Caco-2 (cell line): ENCODE measurements at regions not wholly inside any gene's neighbourhood (a gene's known extent, or its start where the extent isn't known, plus 50 kb on each side); places are given as distances from the start of the nearest gene placed in this dataset.

Experiments used
- BruUV-seq: library from RNA; stranded (reverse); fragments of 400-500 nt; replicated peaks from 2 replicates; lab custom pipeline; 2021; lab: Mats Ljungman, UMichigan
- CTCF ChIA-PET: fragments of 300-600 bp; sonication (Branson Sonifier 250); formaldehyde crosslinking; loops from one replicate; lab custom pipeline; 2022; ENCODE audit warnings: antibody characterized with exemption; lab: Charles Lee
- POLR2A ChIA-PET: fragments of 300-600 bp; sonication (Branson Sonifier 250); formaldehyde crosslinking; loops from one replicate; lab custom pipeline; 2022; ENCODE audit warnings: antibody characterized with exemption; lab: Charles Lee
- DNase-seq, 2 experiments: peaks; one replicate each; pipeline versions ENCODE4 v3.0.0 to v3.0.0-alpha.2; 2020 to 2022
- H3K27me3 ChIP-seq: replicated peaks from 2 replicates; pipeline ENCODE4 v1.6.0; 2011; ENCODE audit warnings: low read length; ENCODE audit not compliant: control insufficient read depth, insufficient read depth
- H3K36me3 ChIP-seq: 2 replicates; pipeline ENCODE4 v1.5.1; 2011; ENCODE audit warnings: low read length; ENCODE audit not compliant: control insufficient read depth, insufficient read depth
- H3K4me1 ChIP-seq: fragments of 250-450 bp; sonication (Bioruptor Pico); 2 replicates; pipeline ENCODE4 v1.5.1; 2020; ENCODE audit warnings: mild to moderate bottlenecking
- H3K4me3 ChIP-seq: 2 replicates; pipeline ENCODE4 v1.5.1; 2011; ENCODE audit warnings: low read depth, mild to moderate bottlenecking, control low read depth, low read length
- H3K9me3 ChIP-seq: fragments of 250-450 bp; sonication (Bioruptor Pico); 2 replicates; pipeline ENCODE4 v1.5.1; 2020; ENCODE audit warnings: mild to moderate bottlenecking, moderate library complexity
- H3K27ac Mint-ChIP-seq: one replicate; pipeline ENCODE4 v1.8.0; 2022; ENCODE audit warnings: mixed read lengths; ENCODE audit not compliant: unreplicated experiment
- H3K27me3 Mint-ChIP-seq: one replicate; pipeline ENCODE4 v1.8.0; 2022; ENCODE audit warnings: mixed read lengths; ENCODE audit not compliant: insufficient read depth, unreplicated experiment
- H3K36me3 Mint-ChIP-seq: one replicate; pipeline ENCODE4 v1.8.0; 2022; ENCODE audit warnings: mild to moderate bottlenecking, mixed read lengths; ENCODE audit not compliant: insufficient read depth, unreplicated experiment
- H3K4me1 Mint-ChIP-seq: one replicate; pipeline ENCODE4 v1.8.0; 2022; ENCODE audit warnings: low read depth, mixed read lengths; ENCODE audit not compliant: unreplicated experiment
- H3K4me3 Mint-ChIP-seq: one replicate; pipeline ENCODE4 v1.8.0; 2022; ENCODE audit warnings: mild to moderate bottlenecking, moderate library complexity, mixed read lengths; ENCODE audit not compliant: unreplicated experiment
- H3K9me3 Mint-ChIP-seq: one replicate; pipeline ENCODE4 v1.8.0; 2022; ENCODE audit warnings: mixed read lengths; ENCODE audit not compliant: unreplicated experiment
- CTCF ChIP-seq, 2 experiments: fragments of 200-600 bp in 1 of 2; IDR thresholded peaks; 1 replicate in 1 of 2; 2 replicates in 1 of 2; pipeline versions ENCODE4 v1.5.1 to v1.8.0; 2011 to 2022; ENCODE audit warnings: antibody characterized with exemption in 1 of 2, control low read depth in 1 of 2, inconsistent platforms in 1 of 2, low read depth in 1 of 2, low read length in 1 of 2, mild to moderate bottlenecking in 1 of 2, moderate library complexity in 1 of 2; ENCODE audit not compliant: insufficient read depth in 1 of 2, severe bottlenecking in 1 of 2, unreplicated experiment in 1 of 2
- intact Hi-C: fragments of 100-400 bp; cut with micrococcal nuclease; formaldehyde crosslinking; loops from one replicate; pipeline ENCODE4 v1.10.0; 2022; ENCODE audit not compliant: unreplicated experiment

- intact Hi-C loops = no loop called here
Observed at GRCh38 chr16:59330019-59330670, 596.0 kb upstream of the GOT2 start.

DNA sequence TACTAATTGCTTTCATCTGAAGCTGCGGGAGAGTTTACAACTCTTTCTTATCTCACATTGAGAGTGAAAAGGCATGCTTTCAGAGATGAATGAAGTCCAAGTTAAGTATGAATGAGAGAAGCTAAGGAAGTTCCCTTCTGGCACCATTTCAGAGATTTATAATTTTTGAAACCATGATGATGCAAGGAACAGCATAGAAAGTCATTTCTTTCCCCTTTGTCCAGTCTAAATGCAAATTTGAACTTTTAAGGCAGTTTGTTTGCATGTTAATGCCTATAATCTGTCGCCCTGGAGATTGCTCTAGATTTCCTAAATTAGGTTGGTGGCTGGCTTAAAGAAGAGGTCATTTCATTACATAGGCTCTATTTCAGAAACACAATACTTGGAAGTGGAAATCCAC, 594.8 kb upstream of the GOT2 start:
- no peaks in the 10 kb centered on the region for H3K4me1 ChIP-seq
- H3K4me3 ChIP-seq = no peak overlapping the region
- TF ChIP-seq CTCF (IDR thresholded peaks at IDR 0.05; ENCODE audit: insufficient read depth in 1 of 2, low read depth in 1 of 2, low read length in 1 of 2, severe bottlenecking in 1 of 2, unreplicated experiment in 1 of 2) = no peak
- Mint-ChIP-seq H3K36me3 (no peaks in the 10 kb centered on the region), H3K9me3 (peaks cover 7% of the 10 kb centered on the region), H3K4me1 (no peaks in the 10 kb centered on the region), H3K27me3 (no peaks in the 10 kb centered on the region), H3K27ac (no peak overlapping the region), H3K4me3 (no peak overlapping the region)
- H3K9me3 ChIP-seq = no peaks in the 10 kb centered on the region
- POLR2A ChIA-PET = no interaction called here
- no TSS peak for BruUV-seq
- intact Hi-C loops = no loop called here
- DNase-seq = no peak
- CTCF ChIA-PET = no interaction called here
- H3K27me3 ChIP-seq = no peaks in the 10 kb centered on the region
- H3K36me3 ChIP-seq = no peaks in the 10 kb centered on the region

More at GRCh38 chr16:59330019-59330670, 596.0 kb upstream of the GOT2 start:
- Mint-ChIP-seq H3K4me1 (no peaks in the 10 kb centered on the region), H3K27ac (no peak overlapping the region), H3K36me3 (no peaks in the 10 kb centered on the region), H3K27me3 (no peaks in the 10 kb centered on the region), H3K9me3 (peaks cover 9% of the 10 kb centered on the region), H3K4me3 (no peak overlapping the region)
- H3K27me3 ChIP-seq = no peaks in the 10 kb centered on the region
- no peak overlapping the region for H3K4me3 ChIP-seq
- POLR2A ChIA-PET = no interaction called here
- DNase-seq = no peak
- CTCF ChIA-PET = no interaction called here
- no peaks in the 10 kb centered on the region for H3K9me3 ChIP-seq
- no peaks in the 10 kb centered on the region for H3K36me3 ChIP-seq
- no peak for TF ChIP-seq CTCF (IDR thresholded peaks at IDR 0.05; ENCODE audit: insufficient read depth in 1 of 2, low read depth in 1 of 2, low read length in 1 of 2, severe bottlenecking in 1 of 2, unreplicated experiment in 1 of 2)
- BruUV-seq = no TSS peak
- no peaks in the 10 kb centered on the region for H3K4me1 ChIP-seq

GRCh38 chr16:59327894-59328293, 593.8 kb upstream of the GOT2 start:
- H3K9me3 Mint-ChIP-seq = no peaks in the 10 kb centered on the region

More at GRCh38 chr16:59327894-59328293, 593.8 kb upstream of the GOT2 start:
- no peaks in the 10 kb centered on the region for H3K36me3 ChIP-seq
- no peak for DNase-seq
- Mint-ChIP-seq H3K4me1 (no peaks in the 10 kb centered on the region), H3K27ac (no peak overlapping the region), H3K4me3 (no peak overlapping the region), H3K36me3 (no peaks in the 10 kb centered on the region), H3K27me3 (no peaks in the 10 kb centered on the region)
- BruUV-seq = no TSS peak
- CTCF ChIA-PET = no interaction called here
- no peaks in the 10 kb centered on the region; the same call in 1 of the 2 replicates for H3K9me3 ChIP-seq
- POLR2A ChIA-PET = no interaction called here
- no peaks in the 10 kb centered on the region for H3K4me1 ChIP-seq
- H3K4me3 ChIP-seq = no peak overlapping the region
- no peak for TF ChIP-seq CTCF (IDR thresholded peaks at IDR 0.05; ENCODE audit: insufficient read depth in 1 of 2, low read depth in 1 of 2, low read length in 1 of 2, severe bottlenecking in 1 of 2, unreplicated experiment in 1 of 2)
- intact Hi-C loops = no loop called here
- H3K27me3 ChIP-seq = no peaks in the 10 kb centered on the region
